Heart left ventricle (tissue), 13 donors: ENCODE measurements at regions not wholly inside any gene's neighbourhood (a gene's known extent, or its start where the extent isn't known, plus 50 kb on each side); places are given as distances from the start of the nearest gene placed in this dataset.

ENCODE experiments used
- POLR2A ChIP-seq, 2 donors: fragments of 450-650 bp; IDR thresholded peaks; one replicate each; pipeline ENCODE4 v1.6.1; 2017; ENCODE audit warnings: antibody characterized with exemption in 2 of 2, mild to moderate bottlenecking in 2 of 2, moderate library complexity in 2 of 2
- TF ChIP-seq, protein P1 (sequence below), 12 donors: fragments of 200-600 bp; sonication (generic) in 4 of 12; IDR thresholded peaks; one replicate each; pipeline versions ENCODE4 v1.5.0 to v1.8.0; 2018 to 2022; ENCODE audit warnings: antibody characterized with exemption in 12 of 12, mild to moderate bottlenecking in 5 of 12
- donor health status: ischemic (EF 13 %, LVEDD 7.1; RV severe dilation, severe dysfunction).
- donor health status: DM: no; HTN: yes; CAD: no.
- donor health status: DM: no; HTN: no; CAD: no.
- donor health status: ischemic (EF 25% LVEDD 6.9; RV normal size, moderate dysfunction).
- donor health status: ischemic (EF 25% LVEDD 5.7; RV mildly dilated, moderate dysfunction).
- donor health status: ischemic (EF 35%, LVEDD 5.7; RV mildly dilated, moderate dysfunction).
- donor health status: nonischemic (EF 11% LVEDD 7.7; RV severe dilation, severe dysfunction).
- donor health status: DM: yes; HTN: yes; CAD: no.
- donor health status: PGD.
- donor health status: ischemic (EF 29% LVEDD 5.4; RV normal size, mild dysfunction).
- donor health status: nonischemic (EF 23%, LVEDD 6.1; RV moderate dilation, normal function).

DNA sequence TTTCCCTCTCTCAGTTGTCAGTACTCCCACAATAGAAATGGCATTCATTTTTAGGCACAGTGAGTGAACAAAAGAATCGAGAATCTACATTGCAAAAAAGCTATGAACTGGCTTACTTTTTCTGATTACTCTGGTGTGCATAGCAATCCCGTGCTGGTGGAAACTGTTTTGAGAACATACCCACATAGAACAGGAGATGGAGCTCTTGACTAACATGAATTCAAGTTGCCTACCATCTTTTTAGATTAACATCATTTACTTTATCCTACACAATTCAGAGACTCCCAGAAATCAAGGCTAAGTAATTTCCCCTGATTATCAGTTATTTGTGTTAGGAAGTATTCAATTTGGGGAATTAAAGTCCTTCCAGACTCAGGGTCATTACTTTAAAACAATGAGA, 326.6 kb downstream of the ARPP21 start:
- TF ChIP-seq, protein P1, sequence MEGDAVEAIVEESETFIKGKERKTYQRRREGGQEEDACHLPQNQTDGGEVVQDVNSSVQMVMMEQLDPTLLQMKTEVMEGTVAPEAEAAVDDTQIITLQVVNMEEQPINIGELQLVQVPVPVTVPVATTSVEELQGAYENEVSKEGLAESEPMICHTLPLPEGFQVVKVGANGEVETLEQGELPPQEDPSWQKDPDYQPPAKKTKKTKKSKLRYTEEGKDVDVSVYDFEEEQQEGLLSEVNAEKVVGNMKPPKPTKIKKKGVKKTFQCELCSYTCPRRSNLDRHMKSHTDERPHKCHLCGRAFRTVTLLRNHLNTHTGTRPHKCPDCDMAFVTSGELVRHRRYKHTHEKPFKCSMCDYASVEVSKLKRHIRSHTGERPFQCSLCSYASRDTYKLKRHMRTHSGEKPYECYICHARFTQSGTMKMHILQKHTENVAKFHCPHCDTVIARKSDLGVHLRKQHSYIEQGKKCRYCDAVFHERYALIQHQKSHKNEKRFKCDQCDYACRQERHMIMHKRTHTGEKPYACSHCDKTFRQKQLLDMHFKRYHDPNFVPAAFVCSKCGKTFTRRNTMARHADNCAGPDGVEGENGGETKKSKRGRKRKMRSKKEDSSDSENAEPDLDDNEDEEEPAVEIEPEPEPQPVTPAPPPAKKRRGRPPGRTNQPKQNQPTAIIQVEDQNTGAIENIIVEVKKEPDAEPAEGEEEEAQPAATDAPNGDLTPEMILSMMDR (IDR thresholded peaks at IDR 0.05): peak; percentile 46 to 73 (median 63)
- TF ChIP-seq POLR2A (IDR thresholded peaks at IDR 0.05): no peak
